ENCODE measurements at regions not wholly inside any gene's neighbourhood (a gene's known extent, or its start where the extent isn't known, plus 50 kb on each side); places are given as distances from the start of the nearest gene placed in this dataset.

- TF ChIP-seq POLR2A (IDR thresholded peaks at IDR 0.05) (no peak), CTCF (IDR thresholded peaks at IDR 0.05) (no peak)
These were observed 172.6 kb upstream of the PPP2R3A start for GRCh38 chr3:135792858-135793475.
